ENCODE measurements at regions not wholly inside any gene's neighbourhood (a gene's known extent, or its start where the extent isn't known, plus 50 kb on each side); places are given as distances from the start of the nearest gene placed in this dataset.

- TF ChIP-seq CTCF (IDR thresholded peaks at IDR 0.05; ENCODE audit: insufficient read depth, low read depth, low read length), result no peak
- no peak for DNase-seq (ENCODE audit: low read depth)
- no peak overlapping the region for H3K4me3 ChIP-seq (ENCODE audit: low read depth, low read length)
Measured at GRCh38 chr5:51988634-51989033, 605.4 kb downstream of the ISL1 start.

- no peak for TF ChIP-seq CTCF (IDR thresholded peaks at IDR 0.05; ENCODE audit: insufficient read depth, low read depth, low read length)
- no peak for DNase-seq (ENCODE audit: low read depth)
- H3K4me3 ChIP-seq (ENCODE audit: low read depth, low read length), result no peak overlapping the region
Measured at GRCh38 chr5:51990241-51990640, 607.0 kb downstream of the ISL1 start.

- DNase-seq (ENCODE audit: low read depth), result no peak
- no peak for TF ChIP-seq CTCF (IDR thresholded peaks at IDR 0.05; ENCODE audit: insufficient read depth, low read depth, low read length)
- no peak overlapping the region for H3K4me3 ChIP-seq (ENCODE audit: low read depth, low read length)
Measured at GRCh38 chr5:51990661-51991180, 607.5 kb downstream of the ISL1 start.

- no peak for DNase-seq (ENCODE audit: low read depth)
- no peak overlapping the region for H3K4me3 ChIP-seq (ENCODE audit: low read depth, low read length)
- TF ChIP-seq CTCF (IDR thresholded peaks at IDR 0.05; ENCODE audit: insufficient read depth, low read depth, low read length), result no peak
Measured at GRCh38 chr5:51991940-51992339, 608.7 kb downstream of the ISL1 start.

- H3K4me3 ChIP-seq (ENCODE audit: low read depth, low read length), result no peak overlapping the region
- no peak for TF ChIP-seq CTCF (IDR thresholded peaks at IDR 0.05; ENCODE audit: insufficient read depth, low read depth, low read length)
- DNase-seq (ENCODE audit: low read depth), result no peak
Measured at GRCh38 chr5:51995773-51996306, 612.6 kb downstream of the ISL1 start.

GRCh38 chr5:51996356-51996861 is 613.2 kb downstream of the ISL1 start:
- H3K4me3 ChIP-seq (ENCODE audit: low read depth, low read length), result no peak overlapping the region
- no peak for DNase-seq (ENCODE audit: low read depth)
- no peak for TF ChIP-seq CTCF (IDR thresholded peaks at IDR 0.05; ENCODE audit: insufficient read depth, low read depth, low read length)

- TF ChIP-seq CTCF (IDR thresholded peaks at IDR 0.05; ENCODE audit: insufficient read depth, low read depth, low read length), result no peak
- no peak overlapping the region for H3K4me3 ChIP-seq (ENCODE audit: low read depth, low read length)
- no peak for DNase-seq (ENCODE audit: low read depth)
Measured at GRCh38 chr5:51997500-51997899, 614.3 kb downstream of the ISL1 start.
